Lower leg skin (tissue), 3 donors: ENCODE measurements at regions not wholly inside any gene's neighbourhood (a gene's known extent, or its start where the extent isn't known, plus 50 kb on each side); places are given as distances from the start of the nearest gene placed in this dataset.

ENCODE experiments used
- CTCF ChIP-seq, 3 donors: fragments of 450-650 bp; IDR thresholded peaks; one replicate each; pipeline ENCODE4 v1.5.1; 2016; ENCODE audit warnings: antibody characterized with exemption in 3 of 3, mild to moderate bottlenecking in 3 of 3, moderate library complexity in 2 of 3
- POLR2A ChIP-seq, 2 donors: fragments of 450-650 bp; IDR thresholded peaks; one replicate each; pipeline ENCODE4 v1.6.1; 2016 to 2017; ENCODE audit warnings: antibody characterized with exemption in 2 of 2, mild to moderate bottlenecking in 1 of 2, moderate library complexity in 1 of 2

- TF ChIP-seq CTCF (IDR thresholded peaks at IDR 0.05) (no peak), POLR2A (IDR thresholded peaks at IDR 0.05) (no peak)
Observed at GRCh38 chr11:116427337-116427902, 345.4 kb downstream of the BUD13 start.
